Renal cortex interstitium (tissue), 11 donors: ENCODE measurements at regions not wholly inside any gene's neighbourhood (a gene's known extent, or its start where the extent isn't known, plus 50 kb on each side); places are given as distances from the start of the nearest gene placed in this dataset.

Source experiments
- DNase-seq, 11 donors: peaks; one replicate each; pipeline ENCODE4 v3.0.0-alpha.2; 2013; ENCODE audit warnings: low read depth in 9 of 11, low spot score in 4 of 11; ENCODE audit errors: extremely low read depth in 1 of 11

DNA sequence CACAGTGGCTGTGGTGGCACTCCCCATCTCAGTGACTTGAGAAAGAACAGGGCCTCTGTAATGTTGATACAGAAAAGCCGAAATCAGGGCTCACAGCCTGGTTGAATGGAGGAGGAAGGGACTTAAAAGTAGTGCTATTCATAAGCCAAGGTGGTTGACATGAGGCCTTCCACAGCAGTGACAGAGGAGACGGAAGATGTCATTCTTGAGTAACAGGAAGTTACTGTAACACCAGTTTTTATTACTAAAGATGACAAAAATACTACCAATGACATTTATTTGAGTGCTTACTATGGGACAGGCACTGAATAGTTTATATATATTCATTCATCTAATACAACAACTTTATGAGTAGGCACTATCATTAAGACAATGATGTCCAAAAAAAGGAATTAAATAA lies 52.8 kb upstream of the GNG12 start:
- DNase-seq, result no peak

DNA sequence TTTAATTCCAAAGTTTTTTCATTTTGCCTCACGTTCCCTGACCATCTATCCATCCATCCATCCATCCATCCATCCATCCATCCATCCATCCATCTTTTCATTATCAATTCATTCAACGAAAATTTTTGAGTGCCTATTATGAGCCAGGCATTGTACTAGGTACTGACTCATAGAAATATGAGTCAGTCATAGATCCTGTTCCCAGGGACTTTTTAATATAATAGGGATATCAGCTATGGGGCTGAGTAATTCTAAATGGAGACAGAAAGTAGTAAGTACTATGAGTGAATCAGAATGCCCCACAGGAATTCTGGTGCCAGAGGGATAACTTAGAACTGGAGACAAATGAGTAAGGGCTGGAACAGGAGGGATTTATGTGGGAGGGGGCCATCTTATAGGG lies 49.8 kb upstream of the GNG12 start:
- DNase-seq, result no peak
